Mucosa of descending colon (tissue), 3 donors: ENCODE measurements at regions not wholly inside any gene's neighbourhood (a gene's known extent, or its start where the extent isn't known, plus 50 kb on each side); places are given as distances from the start of the nearest gene placed in this dataset.

Experiments
- ATAC-seq: fragments of 200-7000 bp; cut with Tn5 transposase; one replicate; pipeline ENCODE4 v1.9.1; 2020; ENCODE audit warnings: mild to moderate bottlenecking, moderate library complexity
- DNase-seq, 3 donors: peaks; one replicate each; pipeline ENCODE4 v3.0.0-alpha.2; 2020
- H3K36me3 ChIP-seq: fragments of 200-600 bp; one replicate; pipeline ENCODE4 v1.8.0; 2021; ENCODE audit warnings: low read depth, mild to moderate bottlenecking
- H3K4me1 ChIP-seq: fragments of 200-600 bp; one replicate; pipeline ENCODE4 v1.8.0; 2021; ENCODE audit warnings: low read depth, mild to moderate bottlenecking
- H3K4me3 ChIP-seq: fragments of 200-600 bp; one replicate; pipeline ENCODE4 v1.8.0; 2021; ENCODE audit warnings: mild to moderate bottlenecking
- H3K9me3 ChIP-seq: fragments of 200-600 bp; one replicate; pipeline ENCODE4 v1.8.0; 2021; ENCODE audit warnings: mild to moderate bottlenecking
- intact Hi-C, 2 donors: fragments of 100-400 bp; cut with DNase I in 1 of 2; cut with micrococcal nuclease in 1 of 2; formaldehyde crosslinking; loops; one replicate each; pipeline versions ENCODE4 v1.11.0 to v1.11.1; 2022; cut with DNase I, micrococcal nuclease
- TF ChIP-seq, protein P1 (sequence below): fragments of 200-600 bp; IDR thresholded peaks from one replicate; pipeline ENCODE4 v1.8.0; 2022; ENCODE audit warnings: antibody characterized with exemption, mild to moderate bottlenecking
- donor health status: DM: no; HTN: no; CAD: no; lungs with moderate emphysema.
- donor health status: DM: no; HTN: no; CAD: no.
- donor health status: DM: no; HTN: yes; CAD: no.

DNA sequence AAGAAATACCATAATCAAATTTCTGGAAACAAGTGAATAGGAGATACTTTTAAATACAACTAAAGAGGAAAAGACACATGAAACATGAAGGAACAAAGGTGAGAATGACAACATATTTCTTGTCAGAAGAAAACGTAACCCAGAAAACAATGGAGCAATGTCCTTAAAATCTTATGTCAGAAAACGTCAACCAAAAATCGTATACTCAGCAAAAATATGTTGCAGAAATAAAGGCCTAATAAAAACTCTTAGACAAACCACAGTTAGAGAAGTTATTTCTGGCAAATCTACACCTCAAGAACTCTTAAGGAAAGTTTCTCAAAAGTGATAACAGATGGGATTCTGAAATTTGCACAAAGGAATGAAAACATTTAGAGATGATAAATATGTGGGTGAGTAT is 66.3 kb upstream of the FBXL7 start:
- DNase-seq (no peak), ATAC-seq (no peak)
- H3K4me1 ChIP-seq: no peaks in the 10 kb centered on the region
- no peaks in the 10 kb centered on the region for H3K36me3 ChIP-seq
- TF ChIP-seq, protein P1, sequence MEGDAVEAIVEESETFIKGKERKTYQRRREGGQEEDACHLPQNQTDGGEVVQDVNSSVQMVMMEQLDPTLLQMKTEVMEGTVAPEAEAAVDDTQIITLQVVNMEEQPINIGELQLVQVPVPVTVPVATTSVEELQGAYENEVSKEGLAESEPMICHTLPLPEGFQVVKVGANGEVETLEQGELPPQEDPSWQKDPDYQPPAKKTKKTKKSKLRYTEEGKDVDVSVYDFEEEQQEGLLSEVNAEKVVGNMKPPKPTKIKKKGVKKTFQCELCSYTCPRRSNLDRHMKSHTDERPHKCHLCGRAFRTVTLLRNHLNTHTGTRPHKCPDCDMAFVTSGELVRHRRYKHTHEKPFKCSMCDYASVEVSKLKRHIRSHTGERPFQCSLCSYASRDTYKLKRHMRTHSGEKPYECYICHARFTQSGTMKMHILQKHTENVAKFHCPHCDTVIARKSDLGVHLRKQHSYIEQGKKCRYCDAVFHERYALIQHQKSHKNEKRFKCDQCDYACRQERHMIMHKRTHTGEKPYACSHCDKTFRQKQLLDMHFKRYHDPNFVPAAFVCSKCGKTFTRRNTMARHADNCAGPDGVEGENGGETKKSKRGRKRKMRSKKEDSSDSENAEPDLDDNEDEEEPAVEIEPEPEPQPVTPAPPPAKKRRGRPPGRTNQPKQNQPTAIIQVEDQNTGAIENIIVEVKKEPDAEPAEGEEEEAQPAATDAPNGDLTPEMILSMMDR: no peak
- no peak overlapping the region for H3K4me3 ChIP-seq
- no peaks in the 10 kb centered on the region for H3K9me3 ChIP-seq
- intact Hi-C loops: no loop called here

DNA sequence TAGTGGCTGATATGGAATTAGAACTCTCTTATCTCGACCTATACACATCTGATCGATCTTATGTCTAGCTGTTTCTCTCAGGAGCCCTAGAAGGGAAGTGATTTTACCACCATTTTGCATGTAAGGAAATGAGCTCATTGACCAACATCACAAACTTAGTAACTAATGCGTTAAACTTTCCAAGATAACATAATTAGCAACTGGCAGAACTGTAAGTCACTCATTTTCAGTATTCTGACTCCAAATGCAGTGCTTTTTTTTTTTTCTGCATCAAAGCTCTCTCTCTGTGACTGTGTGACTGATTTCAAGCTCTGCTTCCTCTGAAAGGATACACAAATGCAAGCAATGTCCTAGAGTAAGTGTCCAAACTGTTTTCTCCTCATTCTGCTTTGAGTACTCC is 68.1 kb upstream of the FBXL7 start:
- no peak for ATAC-seq
- no peak overlapping the region for H3K4me3 ChIP-seq
- TF ChIP-seq, protein P1: no peak
- H3K9me3 ChIP-seq: no peaks in the 10 kb centered on the region
- H3K36me3 ChIP-seq: no peaks in the 10 kb centered on the region
- H3K4me1 ChIP-seq: no peaks in the 10 kb centered on the region
- intact Hi-C loops: no loop called here
- no peak for DNase-seq

DNA sequence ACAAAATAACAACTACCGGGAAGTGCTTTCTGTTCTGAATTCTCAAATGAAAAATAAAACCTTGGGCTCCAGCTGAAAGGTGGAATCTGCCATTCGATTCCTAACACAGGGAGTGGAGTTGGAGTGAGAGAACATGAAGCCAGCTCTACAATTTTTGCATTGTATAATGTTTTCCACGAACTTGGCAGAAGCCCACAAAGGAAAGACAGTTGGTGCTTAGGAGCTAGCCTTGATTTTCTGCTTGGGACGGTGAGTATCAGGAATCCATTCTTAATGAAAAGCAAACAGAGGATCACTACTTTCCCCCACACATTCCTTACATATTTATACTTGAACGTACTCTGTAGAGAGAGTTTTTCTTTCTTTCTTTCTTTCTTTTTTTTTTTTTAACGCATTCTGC is 74.2 kb upstream of the FBXL7 start:
- intact Hi-C loops: no loop called here
- TF ChIP-seq, protein P1: no peak
- H3K36me3 ChIP-seq: no peaks in the 10 kb centered on the region
- ATAC-seq (no peak), DNase-seq (no peak)
- no peaks in the 10 kb centered on the region for H3K4me1 ChIP-seq
- H3K9me3 ChIP-seq: no peaks in the 10 kb centered on the region
- H3K4me3 ChIP-seq: no peak overlapping the region

DNA sequence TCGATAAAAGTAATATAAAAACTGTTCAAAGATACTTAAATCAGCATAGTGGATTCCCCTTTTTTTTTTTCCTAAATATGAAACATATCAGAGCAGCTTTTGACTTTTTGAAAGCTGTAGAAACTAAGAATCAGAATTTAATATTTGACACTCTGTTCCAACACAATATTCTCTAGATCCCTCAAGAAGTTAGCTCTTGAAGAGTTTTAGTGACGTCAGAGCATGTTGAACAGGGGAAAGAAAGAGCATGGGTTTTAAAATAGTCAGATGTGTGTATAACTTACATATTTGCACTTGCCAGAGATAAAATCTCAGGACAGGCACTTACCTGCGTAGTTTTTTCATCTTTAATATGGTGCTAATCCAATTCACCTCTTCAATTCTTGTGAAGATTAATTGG is 75.2 kb upstream of the FBXL7 start:
- ATAC-seq (no peak), DNase-seq (no peak)
- H3K36me3 ChIP-seq: no peaks in the 10 kb centered on the region
- H3K9me3 ChIP-seq: no peaks in the 10 kb centered on the region
- TF ChIP-seq, protein P1: no peak
- intact Hi-C loops: no loop called here
- H3K4me3 ChIP-seq: no peak overlapping the region
- no peaks in the 10 kb centered on the region for H3K4me1 ChIP-seq

DNA sequence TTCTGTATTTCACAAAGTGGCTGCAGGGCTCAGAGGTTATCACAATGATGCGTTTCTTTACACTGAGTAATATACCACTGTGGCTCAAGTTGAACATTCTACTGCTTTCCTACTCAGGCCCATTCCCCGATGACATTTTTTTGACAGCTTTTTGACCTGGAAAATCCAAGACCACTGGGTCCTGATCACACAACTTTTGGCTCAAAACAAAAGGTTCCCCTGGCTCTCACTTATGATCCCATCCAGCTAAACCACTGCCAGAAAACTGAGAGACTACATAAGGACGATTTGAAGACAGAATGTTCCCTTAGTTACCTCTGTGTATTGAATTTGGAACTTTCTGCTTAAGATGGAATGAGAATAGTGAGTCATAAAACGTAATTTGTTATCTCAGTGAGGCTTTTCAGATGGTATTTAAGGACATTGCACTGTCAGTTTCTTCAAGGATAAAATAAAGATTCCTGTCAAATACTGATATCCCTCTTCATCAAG is 78.0 kb upstream of the FBXL7 start:
- ATAC-seq: no peak
- intact Hi-C loops: no loop called here
- Histone ChIP-seq H3K9me3 (no peaks in the 10 kb centered on the region), H3K4me1 (no peaks in the 10 kb centered on the region), H3K4me3 (no peak overlapping the region), H3K36me3 (no peaks in the 10 kb centered on the region)
- TF ChIP-seq, protein P1: no peak
- no peak for DNase-seq

DNA sequence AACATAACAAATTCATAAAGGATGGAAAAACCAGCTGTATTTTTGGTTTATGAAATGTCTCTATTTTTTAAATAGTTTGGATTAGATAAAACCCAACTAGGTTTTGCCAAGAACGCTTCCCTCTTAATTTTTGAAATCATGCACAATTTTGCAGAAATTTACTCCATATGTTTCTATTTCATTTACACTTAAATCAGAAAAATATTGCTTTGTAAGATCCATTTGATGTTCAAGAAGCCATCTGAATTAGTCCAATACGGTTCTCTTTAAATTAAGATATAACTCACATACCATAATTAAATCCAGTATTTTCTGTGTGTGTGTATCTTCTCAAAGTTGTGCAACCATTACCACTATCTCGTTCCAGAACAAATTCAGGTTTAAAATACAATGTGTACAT is 78.6 kb upstream of the FBXL7 start:
- no peaks in the 10 kb centered on the region for H3K9me3 ChIP-seq
- no peaks in the 10 kb centered on the region for H3K36me3 ChIP-seq
- H3K4me1 ChIP-seq: no peaks in the 10 kb centered on the region
- ATAC-seq: no peak
- no peak overlapping the region for H3K4me3 ChIP-seq
- intact Hi-C loops: no loop called here
- TF ChIP-seq, protein P1: no peak
- DNase-seq: no peak
